K562 (cell line): ENCODE measurements at regions not wholly inside any gene's neighbourhood (a gene's known extent, or its start where the extent isn't known, plus 50 kb on each side); places are given as distances from the start of the nearest gene placed in this dataset.

Experiments used
- ATF1 ChIP-seq, 2 experiments: fragments of 450-650 bp in 1 of 2; IDR thresholded peaks; 2 replicates each; pipeline ENCODE4 v1.6.1; 2016; ENCODE audit warnings: missing compliant biosample characterization in 1 of 2, missing genetic modification characterization in 1 of 2
- CBX3 ChIP-seq, 2 experiments: IDR thresholded peaks; 1 replicate in 1 of 2; 2 replicates in 1 of 2; pipeline ENCODE4 v1.6.1; 2012; ENCODE audit warnings: inconsistent platforms in 2 of 2, low read length in 2 of 2, borderline replicate concordance in 1 of 2, control low read depth in 1 of 2
- CHCHD3 ChIP-seq: fragments of 250-450 bp; sonication (Bioruptor Pico); IDR thresholded peaks from 2 replicates; pipeline ENCODE4 v2.1.2; 2022; ENCODE audit warnings: mild to moderate bottlenecking
- CTCF ChIP-seq, 3 experiments: IDR thresholded peaks in 2 of 3; conservative IDR thresholded peaks in 1 of 3; 2 replicates each; pipeline ENCODE4 v1.5.1; 2011 to 2012; ENCODE audit warnings: low read length in 3 of 3, mild to moderate bottlenecking in 3 of 3, control low read depth in 2 of 3, improper control_type of control experiment in 1 of 3, inconsistent platforms in 1 of 3, low read depth in 1 of 3, mixed read lengths in 1 of 3, moderate library complexity in 1 of 3; ENCODE audit not compliant: insufficient read depth in 2 of 3
- CUX1 ChIP-seq: fragments of 200-800 bp; sonication (Bioruptor generic); IDR thresholded peaks from 2 replicates; pipeline ENCODE4 v1.6.1; 2016; ENCODE audit warnings: missing genetic modification characterization, missing compliant biosample characterization
- ETV5 ChIP-seq: sonication (generic); formaldehyde crosslinking; IDR thresholded peaks from 2 replicates; pipeline ENCODE4 v1.4.0; 2020; ENCODE audit warnings: low read depth, mild to moderate bottlenecking, missing genetic modification reagents
- MBD2 ChIP-seq: sonication (generic); IDR thresholded peaks from 2 replicates; pipeline ENCODE4 v1.6.1; 2016; ENCODE audit warnings: low read depth, borderline replicate concordance
- RAD21 ChIP-seq, 2 experiments: fragments of 250-450 bp in 1 of 2; fragments of 450-650 bp in 1 of 2; sonication (Bioruptor Pico) in 1 of 2; formaldehyde crosslinking in 1 of 2; IDR thresholded peaks in 1 of 2; conservative IDR thresholded peaks in 1 of 2; 2 replicates each; pipeline versions ENCODE4 v1.4.0 to v1.8.0; 2020 to 2022; ENCODE audit warnings: mild to moderate bottlenecking in 2 of 2, moderate library complexity in 1 of 2
- SIN3A ChIP-seq, 2 experiments: fragments of 150-350 bp in 1 of 2; IDR thresholded peaks; 2 replicates each; pipeline ENCODE4 v1.6.1; 2011 to 2016; ENCODE audit warnings: borderline replicate concordance in 2 of 2, low read depth in 2 of 2, low read length in 2 of 2, mild to moderate bottlenecking in 2 of 2, moderate library complexity in 2 of 2; ENCODE audit not compliant: control insufficient read depth in 1 of 2
- SP2 ChIP-seq: IDR thresholded peaks from 2 replicates; pipeline ENCODE4 v1.6.1; 2011; ENCODE audit warnings: mild to moderate bottlenecking, low read depth, low read length, moderate library complexity; ENCODE audit not compliant: poor library complexity, severe bottlenecking; ENCODE audit errors: extremely low read depth
- TBL1XR1 ChIP-seq, 2 experiments: IDR thresholded peaks; 2 replicates each; pipeline ENCODE4 v1.6.1; 2012; ENCODE audit warnings: improper control_type of control experiment in 2 of 2, low read length in 2 of 2, mild to moderate bottlenecking in 1 of 2
- WHSC1 ChIP-seq: IDR thresholded peaks from one replicate; pipeline ENCODE4 v1.6.1; 2012; ENCODE audit warnings: low read length, control low read depth, inconsistent platforms
- ZNF274 ChIP-seq: IDR thresholded peaks from 2 replicates; pipeline ENCODE4 v1.6.1; 2011; ENCODE audit warnings: low read depth, mild to moderate bottlenecking, low read length, moderate library complexity, borderline replicate concordance
- ZNF449 ChIP-seq: fragments of 250-450 bp; sonication (Bioruptor Pico); IDR thresholded peaks from 2 replicates; pipeline ENCODE4 v1.8.0; 2022; ENCODE audit warnings: moderate library complexity, mild to moderate bottlenecking, inconsistent platforms
- ZNF699 ChIP-seq: fragments of 250-450 bp; sonication (Bioruptor Pico); IDR thresholded peaks from 2 replicates; pipeline ENCODE4 v1.8.0; 2021; ENCODE audit warnings: mild to moderate bottlenecking, moderate library complexity; ENCODE audit not compliant: insufficient replicate concordance
- TF ChIP-seq, protein P1 (sequence below): fragments of 250-450 bp; sonication (Bioruptor Pico); IDR thresholded peaks from 2 replicates; pipeline ENCODE4 v1.5.0; 2021

DNA sequence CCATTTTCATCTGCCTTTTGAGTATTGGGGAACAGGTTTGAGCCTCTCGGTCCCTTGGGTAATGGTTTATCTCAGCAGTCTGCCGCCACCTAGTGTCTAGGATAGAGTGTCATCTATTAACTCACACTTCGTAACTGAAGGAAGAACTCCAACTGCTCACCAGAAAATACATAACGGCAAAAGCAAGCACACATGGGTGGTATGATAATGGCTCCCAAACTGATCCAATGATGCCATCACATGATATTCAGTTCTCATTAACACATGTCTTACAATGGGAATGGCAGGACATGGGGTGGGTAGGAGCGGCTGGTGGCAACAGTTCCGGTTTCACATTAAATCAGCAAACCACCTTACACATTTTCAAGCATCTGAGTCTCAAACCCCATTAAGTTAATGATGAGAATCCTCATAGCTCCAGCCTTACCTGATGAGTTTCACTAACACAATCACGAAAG is 110.7 kb upstream of the PHACTR1 start (continued):
- TF ChIP-seq CTCF (IDR thresholded peaks at IDR 0.05 in 2 of 3, conservative IDR thresholded peaks at IDR 0.05 in 1 of 3; ENCODE audit: insufficient read depth in 2 of 3, low read depth in 1 of 3, low read length in 3 of 3) (peak; percentile 73 to 83 (median 80)), RAD21 (CRISPR knock-in tag; conservative IDR thresholded peaks at IDR 0.05 in 1 of 2, IDR thresholded peaks at IDR 0.05 in 1 of 2) (peak; percentile 82 to 83), CBX3 (IDR thresholded peaks at IDR 0.05; ENCODE audit: borderline replicate concordance in 1 of 2, low read length in 2 of 2) (no peak), ZNF699 (CRISPR knock-in tag) (no peak), SIN3A (IDR thresholded peaks at IDR 0.05; ENCODE audit: borderline replicate concordance in 2 of 2, control insufficient read depth in 1 of 2, low read depth in 2 of 2, low read length in 2 of 2) (no peak), ZNF449 (CRISPR knock-in tag) (no peak), ZNF274 (no peak), ATF1 (CRISPR knock-in tag; IDR thresholded peaks at IDR 0.05) (no peak), ATF1 (tag; IDR thresholded peaks at IDR 0.05) (0 out of 2 replicates have a peak, but pooled peaks have one; percentile 17), ETV5 (CRISPR knock-in tag) (no peak), SP2 (no peak), MBD2 (no peak), TBL1XR1 (IDR thresholded peaks at IDR 0.05; ENCODE audit: low read length in 2 of 2) (no peak), WHSC1 (no peak), CUX1 (CRISPR knock-in tag) (no peak), CHCHD3 (no peak)
- TF ChIP-seq, protein P1, sequence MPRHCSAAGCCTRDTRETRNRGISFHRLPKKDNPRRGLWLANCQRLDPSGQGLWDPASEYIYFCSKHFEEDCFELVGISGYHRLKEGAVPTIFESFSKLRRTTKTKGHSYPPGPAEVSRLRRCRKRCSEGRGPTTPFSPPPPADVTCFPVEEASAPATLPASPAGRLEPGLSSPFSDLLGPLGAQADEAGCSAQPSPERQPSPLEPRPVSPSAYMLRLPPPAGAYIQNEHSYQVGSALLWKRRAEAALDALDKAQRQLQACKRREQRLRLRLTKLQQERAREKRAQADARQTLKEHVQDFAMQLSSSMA (CRISPR knock-in tag) = no peak
